Left colon (tissue), 2 donors: ENCODE measurements at regions not wholly inside any gene's neighbourhood (a gene's known extent, or its start where the extent isn't known, plus 50 kb on each side); places are given as distances from the start of the nearest gene placed in this dataset.
A peak's percentile ranks its signal among the peaks of the same experiment; 100 is the strongest.
"Not testable (repeated sequence)": the region's sequence is repeated elsewhere in the genome, so short reads cannot be mapped to it uniquely, and the experiment has no call there.

ENCODE experiments used
- ATAC-seq: fragments of 200-7000 bp; cut with Tn5 transposase; one replicate; pipeline ENCODE4 v1.9.1; 2020; ENCODE audit warnings: mild to moderate bottlenecking, moderate library complexity
- DNase-seq, 2 donors: peaks; one replicate each; pipeline ENCODE4 v3.0.0-alpha.2; 2020
- intact Hi-C, 2 donors: fragments of 100-400 bp; cut with DNase I in 1 of 2; cut with micrococcal nuclease in 1 of 2; formaldehyde crosslinking; loops; one replicate each; pipeline versions ENCODE4 v1.11.2 to v1.14.0; 2022; cut with DNase I, micrococcal nuclease
- donor health status: DM: no; HTN: no; CAD: no.
- donor health status: DM: yes; HTN: yes; CAD: no.

GRCh38 chr15:56568466-56569167 lies 103.7 kb upstream of the MNS1 start:
- no peak for ATAC-seq
- intact Hi-C loops: no loop called here
- DNase-seq: no peak

GRCh38 chr15:56557415-56557814 lies 92.5 kb upstream of the MNS1 start:
- ATAC-seq (no peak), DNase-seq (no peak)
- intact Hi-C loops: no loop called here

GRCh38 chr15:56553486-56553885 lies 88.5 kb upstream of the MNS1 start:
- no peak for DNase-seq
- intact Hi-C loops: no loop called here
- ATAC-seq: no peak

- ATAC-seq (no peak), DNase-seq (no peak)
- intact Hi-C loops: no loop called here
Observed at GRCh38 chr15:56552659-56553058, 87.7 kb upstream of the MNS1 start.

- intact Hi-C loops, ATAC-seq, DNase-seq: not testable (repeated sequence)
Observed at GRCh38 chr15:56540570-56540969, 75.6 kb upstream of the MNS1 start.

GRCh38 chr15:56540157-56540556 lies 75.2 kb upstream of the MNS1 start:
- DNase-seq, ATAC-seq, intact Hi-C loops: not testable (repeated sequence)

GRCh38 chr15:56538901-56539545 lies 74.1 kb upstream of the MNS1 start:
- no peak for ATAC-seq
- no peak for DNase-seq
- intact Hi-C loops: no loop called here

- ATAC-seq: no peak
- DNase-seq: peak in 1 of 2 donors; percentile 28
- intact Hi-C loops: no loop called here
Observed at GRCh38 chr15:56537881-56538280, 72.9 kb upstream of the MNS1 start.

GRCh38 chr15:56534728-56535127 lies 69.8 kb upstream of the MNS1 start:
- intact Hi-C loops: no loop called here
- ATAC-seq (no peak), DNase-seq (no peak)

GRCh38 chr15:56533731-56534403 lies 68.9 kb upstream of the MNS1 start:
- ATAC-seq (no peak), DNase-seq (no peak)
- intact Hi-C loops: no loop called here

GRCh38 chr15:56532721-56533460 lies 68.0 kb upstream of the MNS1 start:
- no peak for DNase-seq
- intact Hi-C loops: no loop called here
- no peak for ATAC-seq

GRCh38 chr15:56530157-56530556 lies 65.2 kb upstream of the MNS1 start:
- ATAC-seq (no peak), DNase-seq (no peak)
- intact Hi-C loops: no loop called here

GRCh38 chr15:56528136-56528535 lies 63.2 kb upstream of the MNS1 start:
- DNase-seq: no peak

GRCh38 chr15:56524915-56525314 lies 60.0 kb upstream of the MNS1 start:
- no peak for ATAC-seq
- no peak for DNase-seq
- intact Hi-C loops: no loop called here

More at GRCh38 chr15:56528136-56528535, 63.2 kb upstream of the MNS1 start:
- intact Hi-C loops: no loop called here
- ATAC-seq: no peak

GRCh38 chr15:56523521-56523920 lies 58.6 kb upstream of the MNS1 start:
- DNase-seq (no peak), ATAC-seq (no peak)
- intact Hi-C loops: no loop called here

- no peak for DNase-seq
- intact Hi-C loops: no loop called here
- ATAC-seq: no peak
Observed at GRCh38 chr15:56519000-56519399, 54.1 kb upstream of the MNS1 start.
